Bronchial epithelial cell (primary cell): ENCODE measurements at regions not wholly inside any gene's neighbourhood (a gene's known extent, or its start where the extent isn't known, plus 50 kb on each side); places are given as distances from the start of the nearest gene placed in this dataset.

Experiments used
- DNase-seq: peaks from one replicate; pipeline ENCODE4 v3.0.0-alpha.2; 2010; ENCODE audit warnings: low read depth
- FAIRE-seq: peaks from 2 replicates; lab custom pipeline; 2011; peaks lifted over from hg19 to GRCh38; lab: Jason Lieb, UNC
- H3K27me3 ChIP-seq: 2 replicates; pipeline ENCODE4 v1.5.1; 2011; ENCODE audit warnings: low read length; ENCODE audit not compliant: control insufficient read depth, insufficient read depth
- H3K36me3 ChIP-seq: 2 replicates; pipeline ENCODE4 v1.5.1; 2011; ENCODE audit warnings: low read length; ENCODE audit not compliant: control insufficient read depth, insufficient read depth
- H3K4me3 ChIP-seq: 2 replicates; pipeline ENCODE4 v1.5.1; 2011; ENCODE audit warnings: mild to moderate bottlenecking, low read depth, low read length, control low read depth
- TF ChIP-seq, protein P1 (sequence below): IDR thresholded peaks from 2 replicates; pipeline ENCODE4 v1.5.1; 2011; ENCODE audit warnings: mild to moderate bottlenecking, moderate library complexity, low read length, control low read depth, inconsistent platforms; ENCODE audit not compliant: insufficient read depth, severe bottlenecking

DNA sequence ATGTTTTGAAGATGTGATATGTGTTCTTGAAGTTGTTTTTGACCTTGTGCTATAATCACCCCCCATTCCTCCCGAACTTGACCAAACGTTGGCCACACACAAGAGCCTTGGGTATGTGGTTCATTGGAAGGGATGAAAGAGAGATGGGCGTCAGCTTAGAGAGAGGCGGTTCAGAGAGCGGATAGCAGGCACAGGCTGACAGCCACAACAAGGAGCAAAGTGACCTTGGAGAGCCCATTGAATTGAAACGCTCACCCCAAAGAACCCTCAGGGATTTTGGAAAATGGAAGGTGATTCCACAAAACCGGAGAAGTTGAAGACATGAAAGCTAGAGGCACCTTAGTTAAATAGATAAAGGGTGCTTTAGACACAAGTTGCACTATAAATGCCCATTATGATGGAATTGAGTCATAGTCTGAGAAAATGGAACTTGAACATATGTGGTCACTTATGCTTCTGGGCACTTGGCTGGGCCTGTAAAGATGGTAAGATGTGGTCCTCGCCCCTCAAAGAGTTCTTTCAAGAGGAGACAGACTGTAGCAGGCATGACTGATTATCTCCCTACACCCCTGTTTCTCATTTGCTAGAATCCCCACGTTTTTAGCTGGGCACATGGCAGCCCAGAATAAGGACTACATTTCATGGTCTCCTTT is 188.5 kb upstream of the HAAO start:
- no peak overlapping the region for H3K4me3 ChIP-seq
- DNase-seq: no peak
- TF ChIP-seq, protein P1, sequence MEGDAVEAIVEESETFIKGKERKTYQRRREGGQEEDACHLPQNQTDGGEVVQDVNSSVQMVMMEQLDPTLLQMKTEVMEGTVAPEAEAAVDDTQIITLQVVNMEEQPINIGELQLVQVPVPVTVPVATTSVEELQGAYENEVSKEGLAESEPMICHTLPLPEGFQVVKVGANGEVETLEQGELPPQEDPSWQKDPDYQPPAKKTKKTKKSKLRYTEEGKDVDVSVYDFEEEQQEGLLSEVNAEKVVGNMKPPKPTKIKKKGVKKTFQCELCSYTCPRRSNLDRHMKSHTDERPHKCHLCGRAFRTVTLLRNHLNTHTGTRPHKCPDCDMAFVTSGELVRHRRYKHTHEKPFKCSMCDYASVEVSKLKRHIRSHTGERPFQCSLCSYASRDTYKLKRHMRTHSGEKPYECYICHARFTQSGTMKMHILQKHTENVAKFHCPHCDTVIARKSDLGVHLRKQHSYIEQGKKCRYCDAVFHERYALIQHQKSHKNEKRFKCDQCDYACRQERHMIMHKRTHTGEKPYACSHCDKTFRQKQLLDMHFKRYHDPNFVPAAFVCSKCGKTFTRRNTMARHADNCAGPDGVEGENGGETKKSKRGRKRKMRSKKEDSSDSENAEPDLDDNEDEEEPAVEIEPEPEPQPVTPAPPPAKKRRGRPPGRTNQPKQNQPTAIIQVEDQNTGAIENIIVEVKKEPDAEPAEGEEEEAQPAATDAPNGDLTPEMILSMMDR: no peak
- no peaks in the 10 kb centered on the region for H3K27me3 ChIP-seq
- no peak for FAIRE-seq
- H3K36me3 ChIP-seq: no peaks in the 10 kb centered on the region

DNA sequence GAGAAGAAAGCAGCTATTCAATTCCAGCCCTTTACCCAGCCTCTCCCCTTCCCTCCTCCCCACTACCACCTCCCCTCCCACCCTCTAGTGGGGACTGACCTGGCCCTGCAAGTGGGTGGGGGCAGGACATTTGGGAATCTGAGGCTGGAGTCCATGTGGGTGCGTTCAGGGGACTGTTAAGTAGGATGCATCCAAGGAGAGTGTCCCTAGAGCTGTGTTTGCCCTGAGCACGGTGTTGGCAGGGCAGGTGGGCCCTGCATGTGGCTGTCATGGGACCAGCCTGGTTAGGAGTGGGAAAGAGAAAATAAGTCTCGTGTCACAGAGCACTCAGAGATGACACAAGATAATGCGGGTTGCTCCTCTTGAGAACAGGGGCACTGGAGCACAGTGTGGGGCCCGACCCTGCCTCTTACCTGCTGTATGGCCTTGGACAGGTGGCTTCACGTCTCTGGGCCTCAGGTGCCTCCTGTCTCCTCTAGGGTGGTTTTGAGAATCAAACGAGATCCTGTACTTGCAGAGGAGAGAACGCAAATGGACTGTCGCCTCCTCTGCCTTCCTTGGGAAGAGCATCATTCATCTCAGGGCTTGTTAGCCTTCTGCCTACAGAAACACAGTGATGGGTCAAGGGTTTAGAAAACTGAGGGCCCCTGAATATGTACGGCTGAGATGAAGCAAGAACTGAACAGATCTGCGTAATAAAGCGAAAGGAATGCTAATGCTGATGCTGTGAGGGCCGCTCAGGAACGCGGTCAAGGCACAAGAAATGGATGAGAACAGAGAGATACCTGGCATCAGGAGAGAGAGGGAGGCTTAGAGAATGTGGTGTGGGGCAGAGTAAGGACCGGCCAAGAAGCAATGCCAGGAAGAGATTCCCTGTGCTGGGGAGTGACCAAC is 187.7 kb upstream of the HAAO start:
- no peaks in the 10 kb centered on the region for H3K27me3 ChIP-seq
- no peak for FAIRE-seq
- DNase-seq: no peak
- TF ChIP-seq, protein P1: no peak
- no peak overlapping the region for H3K4me3 ChIP-seq
- no peaks in the 10 kb centered on the region for H3K36me3 ChIP-seq

DNA sequence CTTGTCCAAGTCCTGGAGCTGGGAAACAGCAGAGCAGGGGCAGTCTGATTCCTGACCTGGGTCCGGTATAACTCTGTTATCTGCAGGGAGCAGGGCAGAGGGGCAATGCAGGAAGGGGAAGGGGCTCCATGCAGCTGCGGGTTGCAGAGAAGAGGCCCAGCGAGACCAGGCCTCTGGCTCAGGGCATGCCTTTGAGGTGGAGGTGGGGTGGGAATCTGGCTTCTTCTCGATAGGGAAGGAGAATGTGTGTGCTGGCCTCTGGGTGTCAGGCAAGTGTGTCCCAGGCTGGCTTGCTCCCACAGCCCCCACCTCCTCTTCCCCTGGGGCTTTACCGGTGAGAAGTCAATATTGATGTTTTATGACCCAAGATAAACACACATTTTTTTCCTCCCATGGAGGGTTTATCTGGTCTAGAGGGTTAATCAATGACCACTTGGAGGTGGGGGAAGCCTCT is 187.1 kb upstream of the HAAO start:
- Histone ChIP-seq H3K4me3 (no peak overlapping the region), H3K36me3 (no peaks in the 10 kb centered on the region), H3K27me3 (no peaks in the 10 kb centered on the region)
- FAIRE-seq (no peak), DNase-seq (no peak)
- TF ChIP-seq, protein P1: no peak

DNA sequence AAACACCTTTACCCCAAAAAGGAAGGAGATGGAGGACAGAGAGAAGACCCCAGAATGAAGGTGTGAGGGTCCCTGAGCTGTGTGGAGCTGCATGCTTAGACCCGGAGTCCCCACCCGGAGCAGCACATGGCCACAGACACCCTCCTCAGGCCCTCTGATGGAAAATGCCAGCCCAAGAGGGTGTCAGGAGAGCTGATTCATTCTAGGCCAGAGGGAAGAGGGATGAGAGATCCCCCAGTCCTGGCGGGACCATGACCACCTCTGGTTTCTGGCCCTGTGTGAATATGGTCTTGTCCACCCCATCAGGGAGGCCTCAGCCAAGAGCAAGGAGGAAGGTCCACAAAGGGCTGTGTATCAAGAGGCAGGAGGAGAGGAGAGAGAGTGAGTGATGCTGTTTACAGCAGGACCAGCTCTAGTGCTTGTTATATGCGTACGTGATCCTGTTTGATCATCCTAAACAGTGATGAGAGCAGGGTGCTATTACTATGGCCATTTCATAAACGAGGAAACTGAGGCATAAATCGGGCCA is 186.6 kb upstream of the HAAO start:
- Histone ChIP-seq H3K36me3 (no peaks in the 10 kb centered on the region), H3K4me3 (no peak overlapping the region), H3K27me3 (no peaks in the 10 kb centered on the region)
- FAIRE-seq (no peak), DNase-seq (no peak)
- TF ChIP-seq, protein P1: no peak

DNA sequence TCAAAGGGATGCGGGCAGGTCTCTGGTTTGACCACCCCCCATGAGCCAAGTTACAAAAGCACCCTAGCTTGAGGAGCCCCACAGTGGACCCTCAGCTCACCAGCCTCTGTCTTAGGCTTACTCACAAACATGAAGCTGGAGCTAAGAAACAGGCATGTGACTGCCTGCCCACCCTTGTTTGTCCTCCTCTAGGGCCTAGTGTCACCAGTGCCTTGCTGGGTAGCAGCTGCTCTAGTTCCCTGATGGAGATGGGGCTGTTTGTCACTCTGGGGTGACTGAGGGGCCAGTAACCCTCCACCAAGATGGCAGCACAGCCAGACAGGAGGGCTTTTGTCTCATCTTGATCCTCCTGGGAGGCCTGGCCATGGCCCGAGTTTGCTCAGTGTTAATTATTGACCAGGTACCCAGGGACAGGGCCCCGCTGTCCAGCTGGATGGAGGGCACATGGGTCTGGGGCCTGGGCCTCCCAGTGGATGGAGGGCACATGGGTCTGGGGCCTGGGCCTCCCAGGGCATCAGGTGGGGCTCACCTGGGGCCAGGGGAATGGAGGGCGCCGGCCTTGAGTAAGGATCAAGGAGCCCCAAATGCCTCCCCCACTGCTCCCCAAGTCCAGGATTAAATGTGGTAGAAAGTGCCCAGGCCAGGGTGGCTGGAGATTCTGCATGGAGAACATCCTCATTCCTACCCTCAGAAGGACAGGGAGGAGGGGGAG is 185.9 kb upstream of the HAAO start:
- no peaks in the 10 kb centered on the region for H3K27me3 ChIP-seq
- no peak overlapping the region for H3K4me3 ChIP-seq
- no peak for FAIRE-seq
- DNase-seq: no peak
- no peaks in the 10 kb centered on the region for H3K36me3 ChIP-seq
- TF ChIP-seq, protein P1: no peak
